Thyroid gland (tissue), 4 donors: ENCODE measurements at regions not wholly inside any gene's neighbourhood (a gene's known extent, or its start where the extent isn't known, plus 50 kb on each side); places are given as distances from the start of the nearest gene placed in this dataset. TPM values are rescaled to one million over a fixed set of nuclear protein-coding genes. Genes with fewer than 3 reads are reported as not detected.

Source experiments
- DNase-seq, 2 donors: peaks; one replicate each; pipeline ENCODE4 v3.0.0-alpha.2; 2019
- H3K27ac ChIP-seq, 3 donors: fragments of 200-600 bp; sonication (generic); 1 replicate in 2 of 3; 2 replicates in 1 of 3; pipeline ENCODE4 v1.5.1; 2016 to 2019; ENCODE audit warnings: mild to moderate bottlenecking in 1 of 3, moderate library complexity in 1 of 3
- H3K27me3 ChIP-seq: fragments of 200-600 bp; sonication (generic); one replicate; pipeline ENCODE4 v1.5.1; 2019
- H3K36me3 ChIP-seq, 2 donors: fragments of 200-600 bp; sonication (generic); one replicate each; pipeline ENCODE4 v1.5.1; 2016 to 2019
- H3K4me1 ChIP-seq, 2 donors: fragments of 200-600 bp; sonication (generic); one replicate each; pipeline ENCODE4 v1.5.1; 2017 to 2019
- H3K4me3 ChIP-seq, 3 donors: fragments of 200-600 bp; sonication (generic); replicated peaks in 1 of 3; 1 replicate in 2 of 3; 2 replicates in 1 of 3; pipeline ENCODE4 v1.5.1; 2016; ENCODE audit warnings: mild to moderate bottlenecking in 1 of 3
- H3K9me3 ChIP-seq: fragments of 200-600 bp; sonication (generic); one replicate; pipeline ENCODE4 v1.5.1; 2017
- CTCF ChIP-seq, 6 experiments: fragments of 200-600 bp in 3 of 6; fragments of 450-650 bp in 3 of 6; sonication (generic) in 3 of 6; IDR thresholded peaks; one replicate each; pipeline ENCODE4 v1.5.1; 2016 to 2019; ENCODE audit warnings: antibody characterized with exemption in 6 of 6, mild to moderate bottlenecking in 2 of 6, inconsistent platforms in 1 of 6, moderate library complexity in 1 of 6
- POLR2A ChIP-seq, 2 donors: fragments of 450-650 bp; IDR thresholded peaks; one replicate each; pipeline ENCODE4 v1.6.1; 2017; ENCODE audit warnings: antibody characterized with exemption in 2 of 2, mild to moderate bottlenecking in 2 of 2, moderate library complexity in 1 of 2
- WGBS, 2 donors: methylation state at CpG; one replicate each; pipeline ENCODE4 v1.1.5; 2017; 5-methylcytosine and 5-hydroxymethylcytosine counted together
- intact Hi-C: fragments of 100-400 bp; cut with DNase I; formaldehyde crosslinking; loops from one replicate; pipeline ENCODE4 v1.15.1; 2023
- small RNA-seq: library from RNA; depleted of rRNA; stranded (forward); fragments of <200 nt; gene quantifications from one replicate; pipeline ENCODE3, GENCODE V24; 2016

- TF ChIP-seq CTCF (IDR thresholded peaks at IDR 0.05) (no peak), POLR2A (IDR thresholded peaks at IDR 0.05) (no peak)
- intact Hi-C loops, result no loop called here
Measured at GRCh38 chr9:93390953-93391515, 60.5 kb upstream of the FAM120A start.

GRCh38 chr9:93391898-93392297 is 59.6 kb upstream of the FAM120A start:
- H3K27me3 ChIP-seq, result no peaks in the 10 kb centered on the region
- no peak overlapping the region for H3K4me3 ChIP-seq
- 87 to 90% methylated on average over 6 of the region's 6 CpGs for WGBS, 2 donors
- TF ChIP-seq CTCF (IDR thresholded peaks at IDR 0.05) (no peak), POLR2A (IDR thresholded peaks at IDR 0.05) (no peak)
- H3K36me3 ChIP-seq, result no peaks in the 10 kb centered on the region
- no peak overlapping the region for H3K27ac ChIP-seq
- no peaks in the 10 kb centered on the region for H3K9me3 ChIP-seq
- DNase-seq, result no peak
- intact Hi-C loops, result no loop called here
- no peaks in the 10 kb centered on the region for H3K4me1 ChIP-seq

More at GRCh38 chr9:93390953-93391515, 60.5 kb upstream of the FAM120A start:
- Histone ChIP-seq H3K27ac (no peak overlapping the region), H3K27me3 (no peaks in the 10 kb centered on the region), H3K9me3 (no peaks in the 10 kb centered on the region), H3K4me1 (no peaks in the 10 kb centered on the region), H3K36me3 (no peaks in the 10 kb centered on the region), H3K4me3 (no peak overlapping the region)
- 70 to 75% methylated on average over 9 of the region's 9 CpGs for WGBS, 2 donors
- no peak for DNase-seq

GRCh38 chr9:93392974-93393373 is 58.5 kb upstream of the FAM120A start:
- intact Hi-C loops, result no loop called here
- 96 to 97% methylated on average over 10 of the region's 10 CpGs for WGBS, 2 donors
- DNase-seq, result no peak

More at GRCh38 chr9:93392974-93393373, 58.5 kb upstream of the FAM120A start:
- Histone ChIP-seq H3K27me3 (no peaks in the 10 kb centered on the region), H3K4me1 (no peaks in the 10 kb centered on the region), H3K9me3 (no peaks in the 10 kb centered on the region), H3K27ac (no peak overlapping the region), H3K4me3 (no peak overlapping the region), H3K36me3 (no peaks in the 10 kb centered on the region)
- TF ChIP-seq CTCF (IDR thresholded peaks at IDR 0.05) (no peak), POLR2A (IDR thresholded peaks at IDR 0.05) (no peak)

Small RNAs in the stretch of these regions (small RNA-seq; reads per million reads assigned to genes)
- gene RNU6-829P, result not detected
